DND-41 (cell line): ENCODE measurements at regions not wholly inside any gene's neighbourhood (a gene's known extent, or its start where the extent isn't known, plus 50 kb on each side); places are given as distances from the start of the nearest gene placed in this dataset.

ENCODE experiments used
- ATAC-seq: fragments of 200-7000 bp; cut with Tn5 transposase; 3 replicates; pipeline ENCODE4 v1.9.1; 2021; ENCODE audit warnings: low read depth; ENCODE audit not compliant: insufficient read depth
- DNase-seq: peaks from one replicate; pipeline ENCODE4 v3.0.0-alpha.2; 2020
- H2AFZ ChIP-seq: 2 replicates; pipeline ENCODE4 v1.6.0; 2012; ENCODE audit warnings: low read depth, low read length
- H3K27ac ChIP-seq: 2 replicates; pipeline ENCODE4 v1.5.1; 2012; ENCODE audit warnings: low read length, inconsistent platforms
- H3K27me3 ChIP-seq: fragments of 200-600 bp; sonication (generic); 2 replicates; pipeline ENCODE4 v1.6.0; 2012; ENCODE audit warnings: low read length, mild to moderate bottlenecking, inconsistent platforms; ENCODE audit not compliant: insufficient read depth, poor library complexity
- H3K36me3 ChIP-seq: 2 replicates; pipeline ENCODE4 v1.5.1; 2012; ENCODE audit warnings: low read length, inconsistent platforms; ENCODE audit not compliant: insufficient read depth
- H3K4me1 ChIP-seq: 2 replicates; pipeline ENCODE4 v1.5.1; 2012; ENCODE audit warnings: mild to moderate bottlenecking, low read length; ENCODE audit not compliant: insufficient read depth
- H3K4me2 ChIP-seq: 2 replicates; pipeline ENCODE4 v1.6.0; 2012; ENCODE audit warnings: mild to moderate bottlenecking, moderate library complexity, low read length, inconsistent platforms; ENCODE audit not compliant: insufficient read depth
- H3K4me3 ChIP-seq, 2 experiments: fragments of 200-600 bp in 1 of 2; shearing (Covaris generic) in 1 of 2; 2 replicates each; pipeline ENCODE4 v1.5.1; 2012 to 2016; ENCODE audit warnings: inconsistent platforms in 2 of 2, low read length in 2 of 2, mild to moderate bottlenecking in 2 of 2, low read depth in 1 of 2, moderate library complexity in 1 of 2
- H3K79me2 ChIP-seq: 2 replicates; pipeline ENCODE4 v1.6.0; 2012; ENCODE audit warnings: low read length, inconsistent platforms; ENCODE audit not compliant: insufficient read depth
- H3K9ac ChIP-seq: 2 replicates; pipeline ENCODE4 v1.6.0; 2012; ENCODE audit warnings: low read depth, mild to moderate bottlenecking, inconsistent platforms, low read length, moderate library complexity
- H3K9me3 ChIP-seq: 2 replicates; pipeline ENCODE4 v1.5.1; 2012; ENCODE audit warnings: low read length, moderate library complexity, mild to moderate bottlenecking, inconsistent platforms; ENCODE audit not compliant: insufficient read depth, severe bottlenecking
- H4K20me1 ChIP-seq: 2 replicates; pipeline ENCODE4 v1.6.0; 2012; ENCODE audit warnings: low read length; ENCODE audit not compliant: insufficient read depth
- EZH2 ChIP-seq: IDR thresholded peaks from 3 replicates; pipeline ENCODE4 v1.6.1; 2012; ENCODE audit warnings: borderline replicate concordance, low read depth, mild to moderate bottlenecking, moderate library complexity, low read length, inconsistent platforms; ENCODE audit not compliant: severe bottlenecking
- TF ChIP-seq, protein P1 (sequence below): IDR thresholded peaks from 2 replicates; pipeline ENCODE4 v1.5.1; 2012; ENCODE audit warnings: borderline replicate concordance, low read length, moderate library complexity, mild to moderate bottlenecking; ENCODE audit not compliant: poor library complexity, severe bottlenecking; ENCODE audit errors: extremely low read depth

DNA sequence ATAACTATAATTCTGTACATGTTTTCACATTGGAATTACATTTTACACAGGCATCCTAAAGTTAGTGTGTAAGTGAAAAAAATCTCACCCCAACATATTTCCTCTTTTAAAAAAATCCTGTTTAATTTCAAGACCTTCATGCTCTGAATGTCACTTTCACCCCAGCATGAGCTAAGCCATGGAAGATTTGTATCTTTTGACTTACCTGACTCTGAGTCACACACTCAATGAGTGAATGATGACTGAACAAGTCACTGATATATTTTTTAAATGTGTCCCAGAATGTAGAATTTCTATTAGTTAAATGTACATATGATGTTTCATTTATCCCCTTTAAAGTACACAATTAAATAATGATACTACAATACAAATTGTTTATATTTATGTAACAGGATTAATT lies 199.9 kb upstream of the RBMS3 start:
- Histone ChIP-seq H3K36me3 (no peaks in the 10 kb centered on the region), H3K4me2 (no peak overlapping the region), H2AFZ (no peak overlapping the region), H4K20me1 (no peaks in the 10 kb centered on the region), H3K27ac (no peak overlapping the region), H3K4me3 (no peak overlapping the region), H3K9ac (no peak overlapping the region), H3K4me1 (no peaks in the 10 kb centered on the region), H3K27me3 (no peaks in the 10 kb centered on the region), H3K79me2 (no peaks in the 10 kb centered on the region), H3K9me3 (no peaks in the 10 kb centered on the region)
- DNase-seq (no peak), ATAC-seq (no peak)
- TF ChIP-seq, protein P1, sequence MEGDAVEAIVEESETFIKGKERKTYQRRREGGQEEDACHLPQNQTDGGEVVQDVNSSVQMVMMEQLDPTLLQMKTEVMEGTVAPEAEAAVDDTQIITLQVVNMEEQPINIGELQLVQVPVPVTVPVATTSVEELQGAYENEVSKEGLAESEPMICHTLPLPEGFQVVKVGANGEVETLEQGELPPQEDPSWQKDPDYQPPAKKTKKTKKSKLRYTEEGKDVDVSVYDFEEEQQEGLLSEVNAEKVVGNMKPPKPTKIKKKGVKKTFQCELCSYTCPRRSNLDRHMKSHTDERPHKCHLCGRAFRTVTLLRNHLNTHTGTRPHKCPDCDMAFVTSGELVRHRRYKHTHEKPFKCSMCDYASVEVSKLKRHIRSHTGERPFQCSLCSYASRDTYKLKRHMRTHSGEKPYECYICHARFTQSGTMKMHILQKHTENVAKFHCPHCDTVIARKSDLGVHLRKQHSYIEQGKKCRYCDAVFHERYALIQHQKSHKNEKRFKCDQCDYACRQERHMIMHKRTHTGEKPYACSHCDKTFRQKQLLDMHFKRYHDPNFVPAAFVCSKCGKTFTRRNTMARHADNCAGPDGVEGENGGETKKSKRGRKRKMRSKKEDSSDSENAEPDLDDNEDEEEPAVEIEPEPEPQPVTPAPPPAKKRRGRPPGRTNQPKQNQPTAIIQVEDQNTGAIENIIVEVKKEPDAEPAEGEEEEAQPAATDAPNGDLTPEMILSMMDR = no peak

DNA sequence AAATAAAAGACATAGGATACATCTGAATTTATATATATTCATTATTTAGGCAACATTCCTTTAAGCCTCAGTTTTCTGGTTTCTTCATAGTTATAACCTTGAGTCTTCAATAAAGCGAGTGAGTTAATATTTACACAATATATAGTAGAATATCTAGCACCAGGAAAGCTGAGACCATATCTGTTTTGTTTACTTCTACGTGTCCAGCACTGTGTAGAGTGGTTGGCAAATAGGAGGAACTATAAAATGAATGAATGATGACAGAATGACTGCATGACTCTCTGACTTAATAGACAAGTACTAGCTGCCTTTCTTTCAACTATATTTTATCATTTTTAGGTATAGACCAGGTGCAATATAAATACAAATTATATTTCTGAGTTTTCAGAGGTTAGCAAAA lies 197.8 kb upstream of the RBMS3 start:
- TF ChIP-seq, protein P1 = no peak
- no peak for TF ChIP-seq EZH2
- Histone ChIP-seq H3K9me3 (no peaks in the 10 kb centered on the region), H3K9ac (no peak overlapping the region), H3K27ac (no peak overlapping the region), H4K20me1 (no peaks in the 10 kb centered on the region), H3K4me1 (no peaks in the 10 kb centered on the region), H3K4me2 (no peak overlapping the region), H3K36me3 (no peaks in the 10 kb centered on the region), H3K79me2 (no peaks in the 10 kb centered on the region), H3K27me3 (no peaks in the 10 kb centered on the region), H2AFZ (no peak overlapping the region), H3K4me3 (no peak overlapping the region)
- no peak for ATAC-seq
- DNase-seq = no peak

DNA sequence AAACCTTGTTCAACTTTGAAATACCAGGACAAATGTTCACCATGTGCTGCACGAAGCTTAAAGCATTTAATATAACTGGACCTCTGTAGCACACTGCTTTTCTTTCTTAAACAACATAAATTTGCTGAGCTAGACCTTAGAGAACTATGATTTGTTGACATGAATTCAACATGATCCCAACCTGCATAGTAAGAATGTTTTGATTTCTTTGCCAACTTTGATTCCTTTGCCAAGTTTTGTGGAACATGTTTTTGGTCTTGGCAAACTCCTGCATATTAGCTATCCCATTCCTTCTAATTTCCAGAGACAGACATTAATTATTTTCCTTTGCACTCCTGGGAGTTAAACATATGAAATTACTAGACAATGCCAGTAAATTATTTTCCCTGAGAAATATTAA lies 197.2 kb upstream of the RBMS3 start:
- no peak for ATAC-seq
- Histone ChIP-seq H3K9ac (no peak overlapping the region), H3K27ac (no peak overlapping the region), H3K9me3 (no peaks in the 10 kb centered on the region), H3K36me3 (no peaks in the 10 kb centered on the region), H3K4me3 (no peak overlapping the region), H3K79me2 (no peaks in the 10 kb centered on the region), H4K20me1 (no peaks in the 10 kb centered on the region), H3K27me3 (no peaks in the 10 kb centered on the region), H2AFZ (no peak overlapping the region), H3K4me2 (no peak overlapping the region), H3K4me1 (no peaks in the 10 kb centered on the region)
- TF ChIP-seq EZH2 = no peak
- TF ChIP-seq, protein P1 = no peak
- DNase-seq = no peak

DNA sequence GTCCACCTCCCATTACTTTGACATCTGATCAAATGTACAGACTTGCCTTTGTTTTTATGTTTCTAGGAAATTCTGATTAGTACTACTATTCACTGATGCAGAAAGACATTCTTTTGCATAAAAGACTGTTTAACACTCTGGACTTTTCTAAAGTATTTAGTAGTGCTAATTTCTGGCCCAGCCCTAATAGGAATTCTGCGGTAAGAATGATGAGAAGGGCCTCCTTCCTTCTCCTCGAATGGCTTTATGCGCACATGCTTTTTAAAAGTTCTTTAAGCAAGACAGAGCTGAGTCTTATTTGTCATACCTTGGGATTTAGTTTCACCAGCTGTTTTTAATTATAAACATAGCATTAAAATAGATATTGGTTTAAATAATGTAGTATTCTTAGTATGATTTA lies 192.3 kb upstream of the RBMS3 start:
- Histone ChIP-seq H2AFZ (no peak overlapping the region), H4K20me1 (no peaks in the 10 kb centered on the region), H3K27ac (no peak overlapping the region), H3K4me3 (no peak overlapping the region), H3K36me3 (no peaks in the 10 kb centered on the region), H3K9ac (no peak overlapping the region), H3K27me3 (no peaks in the 10 kb centered on the region), H3K4me2 (no peak overlapping the region), H3K9me3 (no peaks in the 10 kb centered on the region), H3K79me2 (no peaks in the 10 kb centered on the region), H3K4me1 (no peaks in the 10 kb centered on the region)
- ATAC-seq = no peak
- DNase-seq = no peak
- TF ChIP-seq, protein P1 = no peak
- TF ChIP-seq EZH2 = no peak
